Calu3 (cell line): ENCODE measurements at regions not wholly inside any gene's neighbourhood (a gene's known extent, or its start where the extent isn't known, plus 50 kb on each side); places are given as distances from the start of the nearest gene placed in this dataset.

Source experiments
- BruUV-seq: library from RNA; stranded (reverse); fragments of 400-500 nt; replicated peaks from 2 replicates; lab custom pipeline; 2021; lab: Mats Ljungman, UMichigan
- CTCF ChIA-PET: fragments of 300-600 bp; sonication (Branson Sonifier 250); formaldehyde crosslinking; loops from one replicate; lab custom pipeline; 2022; ENCODE audit warnings: antibody characterized with exemption; lab: Charles Lee
- DNase-seq: peaks from one replicate; pipeline ENCODE4 v3.0.0; 2022
- H3K27ac Mint-ChIP-seq: one replicate; pipeline ENCODE4 v1.8.0; 2022; ENCODE audit warnings: mixed read lengths; ENCODE audit not compliant: unreplicated experiment
- H3K27me3 Mint-ChIP-seq: one replicate; pipeline ENCODE4 v1.8.0; 2022; ENCODE audit warnings: mixed read lengths; ENCODE audit not compliant: unreplicated experiment
- H3K36me3 Mint-ChIP-seq: one replicate; pipeline ENCODE4 v1.8.0; 2022; ENCODE audit warnings: mild to moderate bottlenecking, moderate library complexity, mixed read lengths; ENCODE audit not compliant: insufficient read depth, unreplicated experiment
- H3K4me1 Mint-ChIP-seq: one replicate; pipeline ENCODE4 v1.8.0; 2022; ENCODE audit warnings: mild to moderate bottlenecking, low read depth, mixed read lengths; ENCODE audit not compliant: unreplicated experiment
- H3K4me3 Mint-ChIP-seq: one replicate; pipeline ENCODE4 v1.8.0; 2022; ENCODE audit warnings: mild to moderate bottlenecking, low read depth, moderate library complexity, mixed read lengths; ENCODE audit not compliant: unreplicated experiment
- H3K9me3 Mint-ChIP-seq: one replicate; pipeline ENCODE4 v1.8.0; 2022; ENCODE audit warnings: low read depth, mixed read lengths; ENCODE audit not compliant: unreplicated experiment
- CTCF ChIP-seq: fragments of 200-600 bp; IDR thresholded peaks from one replicate; pipeline ENCODE4 v1.8.0; 2022; ENCODE audit warnings: antibody characterized with exemption; ENCODE audit not compliant: unreplicated experiment
- intact Hi-C: fragments of 100-400 bp; cut with micrococcal nuclease; formaldehyde crosslinking; loops from one replicate; pipeline ENCODE4 v1.10.0; 2022; ENCODE audit not compliant: unreplicated experiment

GRCh38 chr22:49380095-49380827 lies 447.4 kb downstream of the BRD1 start:
- DNase-seq = no peak
- Mint-ChIP-seq H3K27me3 (peaks cover 52% of the 10 kb centered on the region), H3K9me3 (peaks cover 16% of the 10 kb centered on the region), H3K4me3 (no peak overlapping the region), H3K36me3 (no peaks in the 10 kb centered on the region), H3K4me1 (no peaks in the 10 kb centered on the region), H3K27ac (no peak overlapping the region)
- intact Hi-C loops = no loop called here
- BruUV-seq = no TSS peak
- CTCF ChIA-PET = no interaction called here
- TF ChIP-seq CTCF = no peak

- CTCF ChIA-PET = no interaction called here
Observed at GRCh38 chr22:49377306-49377705, 450.4 kb downstream of the BRD1 start.

GRCh38 chr22:49373801-49374226 lies 453.9 kb downstream of the BRD1 start:
- CTCF ChIA-PET = no interaction called here
- Mint-ChIP-seq H3K36me3 (no peaks in the 10 kb centered on the region), H3K27me3 (peaks cover 36% of the 10 kb centered on the region), H3K4me1 (peaks cover 6% of the 10 kb centered on the region), H3K4me3 (no peak overlapping the region), H3K9me3 (peaks cover 9% of the 10 kb centered on the region), H3K27ac (no peak overlapping the region)
- no TSS peak for BruUV-seq
- no peak for TF ChIP-seq CTCF
- DNase-seq = no peak
- intact Hi-C loops = no loop called here

More at GRCh38 chr22:49377306-49377705, 450.4 kb downstream of the BRD1 start:
- no peaks in the 10 kb centered on the region for H3K36me3 Mint-ChIP-seq
- no peak overlapping the region for H3K4me3 Mint-ChIP-seq
- H3K4me1 Mint-ChIP-seq = peaks cover 6% of the 10 kb centered on the region
- peaks cover 52% of the 10 kb centered on the region for H3K27me3 Mint-ChIP-seq
- intact Hi-C loops = no loop called here
- TF ChIP-seq CTCF = no peak
- peaks cover 19% of the 10 kb centered on the region for H3K9me3 Mint-ChIP-seq
- no peak overlapping the region for H3K27ac Mint-ChIP-seq
- no TSS peak for BruUV-seq
- no peak for DNase-seq

GRCh38 chr22:49373289-49373666 lies 454.4 kb downstream of the BRD1 start:
- CTCF ChIA-PET = no interaction called here
- H3K4me1 Mint-ChIP-seq = peaks cover 6% of the 10 kb centered on the region
- no peak overlapping the region for H3K27ac Mint-ChIP-seq
- no peak for DNase-seq
- no peak overlapping the region for H3K4me3 Mint-ChIP-seq
- intact Hi-C loops = no loop called here
- peaks cover 9% of the 10 kb centered on the region for H3K9me3 Mint-ChIP-seq
- no peak for TF ChIP-seq CTCF
- peaks cover 36% of the 10 kb centered on the region for H3K27me3 Mint-ChIP-seq
- no TSS peak for BruUV-seq
- no peaks in the 10 kb centered on the region for H3K36me3 Mint-ChIP-seq
